OCI-LY7 (cell line): ENCODE measurements at regions not wholly inside any gene's neighbourhood (a gene's known extent, or its start where the extent isn't known, plus 50 kb on each side); places are given as distances from the start of the nearest gene placed in this dataset.

ENCODE experiments used
- EZH2phosphoT487 ChIP-seq: fragments of 200-600 bp; sonication (generic); IDR thresholded peaks from 2 replicates; pipeline ENCODE4 v1.6.1; 2018; ENCODE audit warnings: low read depth, borderline replicate concordance, mild to moderate bottlenecking, mixed run types, antibody characterized with exemption, low read length, moderate library complexity, mixed read lengths
- TF ChIP-seq, protein P1 (sequence below): fragments of 200-600 bp; sonication (generic); conservative IDR thresholded peaks from 2 replicates; pipeline ENCODE4 v1.5.1; 2014; ENCODE audit warnings: mild to moderate bottlenecking, antibody characterized with exemption, low read length, moderate library complexity, mixed read lengths

GRCh38 chr7:52382731-52383130, 652.7 kb upstream of the POM121L12 start:
- TF ChIP-seq, protein P1, sequence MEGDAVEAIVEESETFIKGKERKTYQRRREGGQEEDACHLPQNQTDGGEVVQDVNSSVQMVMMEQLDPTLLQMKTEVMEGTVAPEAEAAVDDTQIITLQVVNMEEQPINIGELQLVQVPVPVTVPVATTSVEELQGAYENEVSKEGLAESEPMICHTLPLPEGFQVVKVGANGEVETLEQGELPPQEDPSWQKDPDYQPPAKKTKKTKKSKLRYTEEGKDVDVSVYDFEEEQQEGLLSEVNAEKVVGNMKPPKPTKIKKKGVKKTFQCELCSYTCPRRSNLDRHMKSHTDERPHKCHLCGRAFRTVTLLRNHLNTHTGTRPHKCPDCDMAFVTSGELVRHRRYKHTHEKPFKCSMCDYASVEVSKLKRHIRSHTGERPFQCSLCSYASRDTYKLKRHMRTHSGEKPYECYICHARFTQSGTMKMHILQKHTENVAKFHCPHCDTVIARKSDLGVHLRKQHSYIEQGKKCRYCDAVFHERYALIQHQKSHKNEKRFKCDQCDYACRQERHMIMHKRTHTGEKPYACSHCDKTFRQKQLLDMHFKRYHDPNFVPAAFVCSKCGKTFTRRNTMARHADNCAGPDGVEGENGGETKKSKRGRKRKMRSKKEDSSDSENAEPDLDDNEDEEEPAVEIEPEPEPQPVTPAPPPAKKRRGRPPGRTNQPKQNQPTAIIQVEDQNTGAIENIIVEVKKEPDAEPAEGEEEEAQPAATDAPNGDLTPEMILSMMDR: no peak
- TF ChIP-seq EZH2phosphoT487: no peak
